BJ (cell line): ENCODE measurements at regions not wholly inside any gene's neighbourhood (a gene's known extent, or its start where the extent isn't known, plus 50 kb on each side); places are given as distances from the start of the nearest gene placed in this dataset.
A peak's percentile ranks its signal among the peaks of the same experiment; 100 is the strongest.
"Not testable (repeated sequence)": the region's sequence is repeated elsewhere in the genome, so short reads cannot be mapped to it uniquely, and the experiment has no call there.

Source experiments
- CTCF ChIA-PET: fragments of 350-600 bp; formaldehyde crosslinking; extraction: SDS; loops from one replicate; lab custom pipeline; 2021; ENCODE audit warnings: antibody characterized with exemption, inconsistent platforms; lab: Yijun Ruan, JAX
- POLR2A ChIA-PET: fragments of 300-600 bp; sonication (Branson Sonifier 250); formaldehyde crosslinking; extraction: SDS; loops from one replicate; lab custom pipeline; 2021; ENCODE audit warnings: antibody characterized with exemption; lab: Charles Lee
- DNase-seq: peaks from one replicate; pipeline ENCODE4 v3.0.0-alpha.2; 2011; ENCODE audit warnings: low read depth
- H3K27me3 ChIP-seq: 2 replicates; pipeline ENCODE4 v1.6.0; 2011; ENCODE audit warnings: low read length; ENCODE audit not compliant: control insufficient read depth, insufficient read depth
- H3K36me3 ChIP-seq: 2 replicates; pipeline ENCODE4 v1.5.1; 2011; ENCODE audit warnings: low read length; ENCODE audit not compliant: control insufficient read depth, insufficient read depth
- H3K4me3 ChIP-seq: 2 replicates; pipeline ENCODE4 v1.5.1; 2011; ENCODE audit warnings: low read depth, mild to moderate bottlenecking, control low read depth, low read length
- TF ChIP-seq, protein P1 (sequence below): IDR thresholded peaks from 2 replicates; pipeline ENCODE4 v1.5.1; 2011; ENCODE audit warnings: low read depth, mild to moderate bottlenecking, control low read depth, inconsistent platforms, low read length, moderate library complexity; ENCODE audit not compliant: insufficient read depth

DNA sequence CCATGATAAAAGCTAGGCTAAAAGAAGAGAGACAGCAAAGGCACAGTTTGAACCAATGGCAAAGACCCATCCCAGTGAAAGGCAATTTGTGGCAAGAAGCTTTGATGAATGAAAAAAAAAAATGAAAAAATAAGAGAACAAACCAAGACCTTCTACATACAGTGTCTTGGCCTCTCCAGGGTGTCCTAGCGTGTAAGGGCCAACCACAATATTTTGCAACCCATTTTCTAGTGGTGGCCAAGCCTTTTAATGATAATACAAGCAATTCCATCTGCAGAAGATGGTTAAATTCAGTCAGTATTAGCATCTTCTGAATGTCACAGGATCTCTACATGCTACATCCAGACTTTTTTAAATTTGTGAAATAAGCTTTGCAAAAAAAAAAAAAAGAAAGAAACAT, 270.4 kb downstream of the LRATD1 start:
- CTCF ChIA-PET, result no interaction called here
- no peak for DNase-seq
- TF ChIP-seq, protein P1, sequence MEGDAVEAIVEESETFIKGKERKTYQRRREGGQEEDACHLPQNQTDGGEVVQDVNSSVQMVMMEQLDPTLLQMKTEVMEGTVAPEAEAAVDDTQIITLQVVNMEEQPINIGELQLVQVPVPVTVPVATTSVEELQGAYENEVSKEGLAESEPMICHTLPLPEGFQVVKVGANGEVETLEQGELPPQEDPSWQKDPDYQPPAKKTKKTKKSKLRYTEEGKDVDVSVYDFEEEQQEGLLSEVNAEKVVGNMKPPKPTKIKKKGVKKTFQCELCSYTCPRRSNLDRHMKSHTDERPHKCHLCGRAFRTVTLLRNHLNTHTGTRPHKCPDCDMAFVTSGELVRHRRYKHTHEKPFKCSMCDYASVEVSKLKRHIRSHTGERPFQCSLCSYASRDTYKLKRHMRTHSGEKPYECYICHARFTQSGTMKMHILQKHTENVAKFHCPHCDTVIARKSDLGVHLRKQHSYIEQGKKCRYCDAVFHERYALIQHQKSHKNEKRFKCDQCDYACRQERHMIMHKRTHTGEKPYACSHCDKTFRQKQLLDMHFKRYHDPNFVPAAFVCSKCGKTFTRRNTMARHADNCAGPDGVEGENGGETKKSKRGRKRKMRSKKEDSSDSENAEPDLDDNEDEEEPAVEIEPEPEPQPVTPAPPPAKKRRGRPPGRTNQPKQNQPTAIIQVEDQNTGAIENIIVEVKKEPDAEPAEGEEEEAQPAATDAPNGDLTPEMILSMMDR, result no peak
- Histone ChIP-seq H3K36me3 (no peaks in the 10 kb centered on the region), H3K4me3 (no peak overlapping the region), H3K27me3 (no peaks in the 10 kb centered on the region)
- POLR2A ChIA-PET, result interaction anchor here (0.6 kb wide), 1 partner anchor 189 kb away, joined by 7 read pairs; no protein-coding TSS in a partner anchor

- TF ChIP-seq, protein P1, result peak; percentile 30
- CTCF ChIA-PET, result no interaction called here
- H3K27me3 ChIP-seq, result no peaks in the 10 kb centered on the region
- POLR2A ChIA-PET, result no interaction called here
- H3K36me3 ChIP-seq, result no peaks in the 10 kb centered on the region
- no peak for DNase-seq
- no peak overlapping the region for H3K4me3 ChIP-seq
Observed at GRCh38 chr2:14903709-14904374, 271.3 kb downstream of the LRATD1 start.

DNA sequence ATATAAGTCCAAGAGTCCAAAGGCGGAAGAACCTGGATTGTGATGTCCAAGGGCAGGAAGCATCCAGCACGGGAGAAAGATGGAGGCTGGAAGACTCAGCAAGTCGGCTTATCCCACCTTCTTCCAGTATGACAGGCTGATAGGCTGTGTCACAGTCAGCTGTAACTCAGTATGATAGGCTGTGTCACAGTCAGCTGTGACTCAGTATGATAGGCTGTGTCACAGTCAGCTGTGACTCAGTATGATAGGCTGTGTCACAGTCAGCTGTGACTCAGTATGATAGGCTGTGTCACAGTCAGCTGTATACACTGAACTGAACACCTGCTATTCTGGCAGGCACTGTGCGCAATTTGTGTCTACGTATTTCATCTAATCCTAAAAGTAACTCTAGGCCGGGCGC, 271.9 kb downstream of the LRATD1 start:
- POLR2A ChIA-PET, DNase-seq, H3K4me3 ChIP-seq, H3K36me3 ChIP-seq, CTCF ChIA-PET, H3K27me3 ChIP-seq: not testable (repeated sequence)

- TF ChIP-seq, protein P1, result no peak
- H3K4me3 ChIP-seq, result no peak overlapping the region
- CTCF ChIA-PET, result no interaction called here
- DNase-seq, result no peak
- POLR2A ChIA-PET, result no interaction called here
- no peaks in the 10 kb centered on the region for H3K36me3 ChIP-seq
- no peaks in the 10 kb centered on the region for H3K27me3 ChIP-seq
Observed at GRCh38 chr2:14905571-14905970, 273.1 kb downstream of the LRATD1 start.

- TF ChIP-seq, protein P1, result no peak
- Histone ChIP-seq H3K27me3 (no peaks in the 10 kb centered on the region), H3K4me3 (no peak overlapping the region), H3K36me3 (no peaks in the 10 kb centered on the region)
- CTCF ChIA-PET, result interaction anchor here (1.1 kb wide), 1 partner anchor 9 kb away, joined by 3 read pairs; no protein-coding TSS in a partner anchor
- no peak for DNase-seq
- POLR2A ChIA-PET, result no interaction called here
Observed at GRCh38 chr2:14907014-14907612, 274.6 kb downstream of the LRATD1 start.

GRCh38 chr2:14909795-14910194, 277.3 kb downstream of the LRATD1 start:
- DNase-seq, result no peak
- TF ChIP-seq, protein P1, result no peak
- no peaks in the 10 kb centered on the region for H3K27me3 ChIP-seq
- H3K4me3 ChIP-seq, result no peak overlapping the region
- CTCF ChIA-PET, result interaction anchor here (0.7 kb wide), 1 partner anchor 26 kb away, joined by 3 read pairs; no protein-coding TSS in a partner anchor
- POLR2A ChIA-PET, result no interaction called here
- no peaks in the 10 kb centered on the region for H3K36me3 ChIP-seq
